SK-N-SH treated with all-trans-retinoic acid at 6 μM for 48 hours (cell line): ENCODE measurements at regions not wholly inside any gene's neighbourhood (a gene's known extent, or its start where the extent isn't known, plus 50 kb on each side); places are given as distances from the start of the nearest gene placed in this dataset.

ENCODE experiments used
- ATAC-seq: fragments of 200-7000 bp; cut with Tn5 transposase; 3 replicates; pipeline ENCODE4 v1.9.1; 2020; ENCODE audit warnings: mild to moderate bottlenecking, moderate library complexity
- CREB5 ChIP-seq: fragments of 250-450 bp; sonication (Bioruptor Pico); IDR thresholded peaks from 2 replicates; pipeline ENCODE4 v1.5.1; 2020; ENCODE audit warnings: low read depth, mild to moderate bottlenecking, moderate library complexity
- CSDC2 ChIP-seq: fragments of 250-450 bp; sonication (Bioruptor Pico); IDR thresholded peaks from 2 replicates; pipeline ENCODE4 v1.5.0; 2020; ENCODE audit warnings: mild to moderate bottlenecking, moderate library complexity
- ESRRG ChIP-seq: fragments of 250-450 bp; sonication (Bioruptor Pico); IDR thresholded peaks from 2 replicates; pipeline ENCODE4 v1.6.1; 2021; ENCODE audit warnings: mild to moderate bottlenecking
- GLIS3 ChIP-seq: fragments of 250-450 bp; sonication (Bioruptor Pico); IDR thresholded peaks from 2 replicates; pipeline ENCODE4 v1.5.0; 2020; ENCODE audit warnings: mild to moderate bottlenecking, moderate library complexity
- ISL1 ChIP-seq: fragments of 250-450 bp; sonication (Bioruptor Pico); IDR thresholded peaks from 2 replicates; pipeline ENCODE4 v2.1.2; 2022; ENCODE audit warnings: mild to moderate bottlenecking, moderate library complexity
- OSR1 ChIP-seq: fragments of 250-450 bp; sonication (Bioruptor Pico); IDR thresholded peaks from 2 replicates; pipeline ENCODE4 v1.8.0; 2022; ENCODE audit warnings: moderate library complexity, mild to moderate bottlenecking, inconsistent platforms
- PATZ1 ChIP-seq: fragments of 250-450 bp; sonication (Bioruptor Pico); IDR thresholded peaks from 2 replicates; pipeline ENCODE4 v1.8.0; 2020; ENCODE audit warnings: mild to moderate bottlenecking, moderate library complexity, borderline replicate concordance
- POU6F1 ChIP-seq: fragments of 250-450 bp; sonication (Bioruptor Pico); IDR thresholded peaks from 2 replicates; pipeline ENCODE4 v1.8.0; 2021; ENCODE audit warnings: low read depth, mild to moderate bottlenecking, moderate library complexity, borderline replicate concordance
- PPARA ChIP-seq: fragments of 250-450 bp; sonication (Bioruptor Pico); IDR thresholded peaks from 2 replicates; pipeline ENCODE4 v1.5.0; 2020; ENCODE audit warnings: mild to moderate bottlenecking, borderline replicate concordance
- RARB ChIP-seq: fragments of 250-450 bp; sonication (Bioruptor Pico); IDR thresholded peaks from 2 replicates; pipeline ENCODE4 v1.8.0; 2021; ENCODE audit warnings: mild to moderate bottlenecking, moderate library complexity
- TCF4 ChIP-seq: fragments of 250-450 bp; sonication (Bioruptor Pico); IDR thresholded peaks from 2 replicates; pipeline ENCODE4 v1.8.0; 2021; ENCODE audit warnings: mild to moderate bottlenecking, moderate library complexity, borderline replicate concordance
- TOX ChIP-seq: fragments of 250-450 bp; sonication (Bioruptor Pico); IDR thresholded peaks from 2 replicates; pipeline ENCODE4 v1.8.0; 2021; ENCODE audit warnings: mild to moderate bottlenecking, moderate library complexity, borderline replicate concordance
- ZFP3 ChIP-seq: fragments of 250-450 bp; sonication (Bioruptor Pico); IDR thresholded peaks from 2 replicates; pipeline ENCODE4 v1.5.0; 2020; ENCODE audit warnings: mild to moderate bottlenecking, moderate library complexity
- ZFP30 ChIP-seq: fragments of 450-650 bp; formaldehyde crosslinking; IDR thresholded peaks from 2 replicates; pipeline ENCODE4 v1.5.0; 2022; ENCODE audit warnings: mild to moderate bottlenecking, moderate library complexity
- ZNF70 ChIP-seq: fragments of 450-650 bp; formaldehyde crosslinking; IDR thresholded peaks from 2 replicates; pipeline ENCODE4 v1.5.0; 2020; ENCODE audit warnings: mild to moderate bottlenecking, moderate library complexity
- ZNF8 ChIP-seq: fragments of 450-650 bp; formaldehyde crosslinking; IDR thresholded peaks from 2 replicates; pipeline ENCODE4 v1.5.0; 2020; ENCODE audit warnings: mild to moderate bottlenecking, moderate library complexity
- TF ChIP-seq, protein P1 (sequence below): fragments of 250-450 bp; sonication (Bioruptor Pico); IDR thresholded peaks from 2 replicates; pipeline ENCODE4 v1.5.1; 2021; ENCODE audit warnings: mild to moderate bottlenecking, moderate library complexity
- TF ChIP-seq, protein P2 (sequence below): fragments of 250-450 bp; sonication (Bioruptor Pico); IDR thresholded peaks from 2 replicates; pipeline ENCODE4 v1.5.0; 2020; ENCODE audit warnings: mild to moderate bottlenecking, moderate library complexity

- no peak for ATAC-seq
- TF ChIP-seq ZNF8 = no peak
- no peak for TF ChIP-seq CSDC2 (CRISPR knock-in tag)
- TF ChIP-seq, protein P1, sequence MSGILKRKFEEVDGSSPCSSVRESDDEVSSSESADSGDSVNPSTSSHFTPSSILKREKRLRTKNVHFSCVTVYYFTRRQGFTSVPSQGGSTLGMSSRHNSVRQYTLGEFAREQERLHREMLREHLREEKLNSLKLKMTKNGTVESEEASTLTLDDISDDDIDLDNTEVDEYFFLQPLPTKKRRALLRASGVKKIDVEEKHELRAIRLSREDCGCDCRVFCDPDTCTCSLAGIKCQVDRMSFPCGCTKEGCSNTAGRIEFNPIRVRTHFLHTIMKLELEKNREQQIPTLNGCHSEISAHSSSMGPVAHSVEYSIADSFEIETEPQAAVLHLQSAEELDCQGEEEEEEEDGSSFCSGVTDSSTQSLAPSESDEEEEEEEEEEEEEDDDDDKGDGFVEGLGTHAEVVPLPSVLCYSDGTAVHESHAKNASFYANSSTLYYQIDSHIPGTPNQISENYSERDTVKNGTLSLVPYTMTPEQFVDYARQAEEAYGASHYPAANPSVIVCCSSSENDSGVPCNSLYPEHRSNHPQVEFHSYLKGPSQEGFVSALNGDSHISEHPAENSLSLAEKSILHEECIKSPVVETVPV (CRISPR knock-in tag) = no peak
- TF ChIP-seq ZFP3 (CRISPR knock-in tag) = no peak
- no peak for TF ChIP-seq RARB
- TF ChIP-seq GLIS3 (CRISPR knock-in tag) = no peak
- TF ChIP-seq CREB5 = no peak
- no peak for TF ChIP-seq ISL1 (CRISPR knock-in tag)
- no peak for TF ChIP-seq PPARA (CRISPR knock-in tag)
- no peak for TF ChIP-seq ZNF70 (CRISPR knock-in tag)
- no peak for TF ChIP-seq TCF4 (CRISPR knock-in tag)
- no peak for TF ChIP-seq ESRRG
- TF ChIP-seq, protein P2, sequence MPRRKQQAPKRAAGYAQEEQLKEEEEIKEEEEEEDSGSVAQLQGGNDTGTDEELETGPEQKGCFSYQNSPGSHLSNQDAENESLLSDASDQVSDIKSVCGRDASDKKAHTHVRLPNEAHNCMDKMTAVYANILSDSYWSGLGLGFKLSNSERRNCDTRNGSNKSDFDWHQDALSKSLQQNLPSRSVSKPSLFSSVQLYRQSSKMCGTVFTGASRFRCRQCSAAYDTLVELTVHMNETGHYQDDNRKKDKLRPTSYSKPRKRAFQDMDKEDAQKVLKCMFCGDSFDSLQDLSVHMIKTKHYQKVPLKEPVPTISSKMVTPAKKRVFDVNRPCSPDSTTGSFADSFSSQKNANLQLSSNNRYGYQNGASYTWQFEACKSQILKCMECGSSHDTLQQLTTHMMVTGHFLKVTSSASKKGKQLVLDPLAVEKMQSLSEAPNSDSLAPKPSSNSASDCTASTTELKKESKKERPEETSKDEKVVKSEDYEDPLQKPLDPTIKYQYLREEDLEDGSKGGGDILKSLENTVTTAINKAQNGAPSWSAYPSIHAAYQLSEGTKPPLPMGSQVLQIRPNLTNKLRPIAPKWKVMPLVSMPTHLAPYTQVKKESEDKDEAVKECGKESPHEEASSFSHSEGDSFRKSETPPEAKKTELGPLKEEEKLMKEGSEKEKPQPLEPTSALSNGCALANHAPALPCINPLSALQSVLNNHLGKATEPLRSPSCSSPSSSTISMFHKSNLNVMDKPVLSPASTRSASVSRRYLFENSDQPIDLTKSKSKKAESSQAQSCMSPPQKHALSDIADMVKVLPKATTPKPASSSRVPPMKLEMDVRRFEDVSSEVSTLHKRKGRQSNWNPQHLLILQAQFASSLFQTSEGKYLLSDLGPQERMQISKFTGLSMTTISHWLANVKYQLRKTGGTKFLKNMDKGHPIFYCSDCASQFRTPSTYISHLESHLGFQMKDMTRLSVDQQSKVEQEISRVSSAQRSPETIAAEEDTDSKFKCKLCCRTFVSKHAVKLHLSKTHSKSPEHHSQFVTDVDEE (CRISPR knock-in tag) = no peak
- TF ChIP-seq PATZ1 (CRISPR knock-in tag) = no peak
- TF ChIP-seq OSR1 (CRISPR knock-in tag) = no peak
- TF ChIP-seq TOX (CRISPR knock-in tag) = no peak
- no peak for TF ChIP-seq POU6F1
Measured at GRCh38 chr5:120368923-120369715, 95.0 kb upstream of the PRR16 start.

- TF ChIP-seq RARB (no peak), POU6F1 (no peak), ISL1 (CRISPR knock-in tag) (no peak), GLIS3 (CRISPR knock-in tag) (no peak), TOX (CRISPR knock-in tag) (no peak), ZFP30 (CRISPR knock-in tag) (no peak), ZFP3 (CRISPR knock-in tag) (no peak), TCF4 (CRISPR knock-in tag) (no peak)
- TF ChIP-seq, protein P1 (CRISPR knock-in tag) = no peak
- no peak for ATAC-seq
Measured at GRCh38 chr5:120372899-120373298, 91.2 kb upstream of the PRR16 start.
